HG02870 (cell line): ENCODE measurements at regions not wholly inside any gene's neighbourhood (a gene's known extent, or its start where the extent isn't known, plus 50 kb on each side); places are given as distances from the start of the nearest gene placed in this dataset.
"Not testable (repeated sequence)": the region's sequence is repeated elsewhere in the genome, so short reads cannot be mapped to it uniquely, and the experiment has no call there.

Experiments
- ATAC-seq: cut with Tn5 transposase; IDR thresholded peaks from one replicate; pipeline ENCODE4 v1.9.1; 2021; ENCODE audit warnings: mild to moderate bottlenecking, moderate library complexity; ENCODE audit not compliant: unreplicated experiment

DNA sequence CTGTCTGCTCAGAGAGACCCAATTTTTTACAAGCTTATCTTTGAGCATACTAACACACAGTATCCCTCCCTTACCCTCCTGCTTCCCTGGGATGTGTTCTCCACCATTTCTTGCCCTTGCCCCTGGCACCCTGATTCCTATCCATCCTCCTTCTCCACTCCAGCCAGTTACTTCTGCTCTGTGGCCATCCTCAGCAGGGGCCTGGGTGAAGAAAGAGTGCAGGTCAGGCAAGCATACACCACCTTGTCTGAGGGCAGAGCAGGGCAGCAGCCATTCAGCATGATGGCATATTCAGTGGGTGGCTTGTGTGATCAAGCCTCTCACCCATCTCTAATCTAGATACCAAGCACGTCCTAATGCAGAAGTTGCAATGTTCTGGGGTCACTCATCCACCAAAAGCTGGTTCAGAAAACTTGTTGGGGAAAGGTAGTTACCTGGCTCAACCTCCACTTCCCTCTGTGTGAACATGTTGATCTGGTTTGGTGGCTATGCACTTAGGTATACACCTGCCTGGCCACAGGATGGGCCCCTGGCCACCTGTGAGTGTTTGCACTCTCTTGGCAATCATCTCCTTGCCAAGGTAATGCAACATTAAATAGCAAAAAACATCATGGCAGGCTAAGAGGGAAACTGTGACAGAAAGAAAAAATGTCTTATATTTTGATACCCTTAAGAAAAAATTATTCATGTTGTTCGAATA is 900.3 kb upstream of the MIR17HG start:
- ATAC-seq = no peak

DNA sequence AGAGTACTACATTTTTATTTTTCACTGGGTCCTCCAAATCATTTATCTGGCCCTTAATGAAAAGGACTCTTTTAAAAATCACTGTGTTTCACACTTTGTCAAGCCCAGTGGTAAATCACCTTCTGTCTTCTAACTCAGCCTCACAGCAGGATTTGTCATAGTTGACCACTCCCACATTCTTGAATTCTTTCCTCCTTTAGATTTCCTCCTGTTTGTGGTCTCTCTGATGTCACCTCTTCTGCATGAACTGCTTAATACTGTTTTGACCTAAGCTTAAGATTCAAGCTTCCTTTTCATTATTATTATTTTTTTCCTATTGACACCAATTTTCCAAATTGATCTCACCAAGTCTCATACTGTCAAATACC is 899.8 kb upstream of the MIR17HG start:
- no peak for ATAC-seq

DNA sequence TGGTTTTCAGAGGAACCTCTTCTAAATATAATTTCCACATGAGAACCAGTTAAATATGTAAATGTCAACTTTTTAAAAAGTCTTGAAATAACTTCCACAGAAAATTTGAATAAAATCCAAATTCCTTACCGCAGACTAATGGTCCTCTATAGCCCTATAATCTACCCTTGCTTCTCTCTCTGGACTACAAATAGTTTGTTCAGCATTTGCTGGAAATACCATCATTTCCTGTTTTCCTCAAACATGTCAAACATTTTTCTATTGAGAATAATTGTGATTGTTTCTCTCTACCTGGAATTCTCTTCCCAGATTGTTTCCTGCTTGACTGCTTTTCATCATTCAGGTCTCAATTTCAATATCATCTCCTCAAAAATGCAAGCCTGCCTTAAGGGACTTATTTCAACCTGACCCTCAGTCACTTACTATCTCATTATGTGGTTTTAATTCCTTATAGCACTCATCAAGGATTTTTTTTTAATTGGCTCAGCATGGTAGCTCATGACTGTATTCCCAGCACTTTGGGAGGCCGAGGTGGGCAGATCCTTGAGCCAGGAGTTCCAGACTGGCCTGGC is 898.9 kb upstream of the MIR17HG start:
- ATAC-seq = no peak

DNA sequence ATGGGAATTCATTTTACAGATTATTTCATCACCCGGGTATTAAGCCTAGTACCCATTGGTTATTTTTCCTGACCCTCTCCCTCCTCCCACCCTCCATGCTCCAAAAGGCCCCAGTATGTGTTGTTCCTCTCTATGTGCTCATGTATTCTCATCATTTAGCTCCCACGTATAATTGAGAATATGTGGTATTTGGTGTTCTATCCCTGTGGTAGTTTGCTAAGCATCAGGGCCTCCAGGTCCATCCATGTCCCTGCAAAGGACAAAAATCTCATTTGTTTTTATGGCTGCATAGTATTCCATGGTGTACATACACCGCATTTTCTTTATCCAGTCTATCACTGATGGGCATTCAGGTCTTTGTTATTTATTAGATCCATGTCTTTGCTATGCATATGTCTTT is 894.1 kb upstream of the MIR17HG start:
- no peak for ATAC-seq

DNA sequence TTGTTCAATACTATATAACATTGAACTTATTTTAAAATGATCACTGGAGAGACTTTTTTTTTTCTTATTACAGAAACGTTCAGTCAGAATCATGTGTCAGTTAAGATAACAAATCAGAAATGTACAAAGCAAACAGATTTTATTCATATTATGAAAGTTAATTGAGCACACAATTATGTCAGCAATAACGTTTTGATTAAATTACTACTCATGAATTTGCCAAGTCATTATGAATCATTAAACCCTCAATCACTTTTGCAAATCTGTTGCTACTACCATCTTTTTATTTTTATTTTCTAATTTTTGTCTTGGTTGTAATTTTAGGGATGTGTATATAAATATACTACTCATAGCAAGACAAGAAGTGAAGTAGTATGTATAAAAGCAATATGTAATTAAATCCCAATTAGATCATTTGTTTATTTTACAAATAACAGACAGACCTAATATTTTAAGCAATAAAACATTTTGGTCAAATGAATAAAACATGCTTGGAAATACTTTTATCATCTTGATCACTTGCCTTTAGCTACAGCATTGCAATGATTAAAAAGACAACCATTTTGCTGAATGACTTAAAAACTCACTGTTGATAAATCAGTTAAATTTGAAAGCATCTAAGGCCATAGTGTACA is 893.4 kb upstream of the MIR17HG start:
- ATAC-seq = no peak

DNA sequence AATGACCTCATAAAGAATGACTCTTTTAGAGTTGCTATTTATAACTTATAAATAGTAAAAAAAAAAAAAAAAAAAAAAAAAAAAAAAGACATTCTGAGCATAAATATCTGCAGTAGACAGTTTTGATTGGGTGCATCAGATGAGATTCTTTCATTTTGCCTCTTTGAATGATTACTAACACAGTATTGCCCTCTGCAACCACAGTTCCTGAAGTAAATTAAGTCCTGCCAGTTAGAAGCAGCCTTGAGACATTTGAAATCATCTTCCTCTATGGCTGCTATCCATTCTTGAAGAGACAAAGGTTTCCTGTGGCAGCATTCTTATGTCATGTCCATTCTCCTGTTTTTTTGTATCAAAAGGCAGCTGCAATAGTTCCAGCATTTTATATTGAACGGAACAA is 892.4 kb upstream of the MIR17HG start:
- no peak for ATAC-seq

DNA sequence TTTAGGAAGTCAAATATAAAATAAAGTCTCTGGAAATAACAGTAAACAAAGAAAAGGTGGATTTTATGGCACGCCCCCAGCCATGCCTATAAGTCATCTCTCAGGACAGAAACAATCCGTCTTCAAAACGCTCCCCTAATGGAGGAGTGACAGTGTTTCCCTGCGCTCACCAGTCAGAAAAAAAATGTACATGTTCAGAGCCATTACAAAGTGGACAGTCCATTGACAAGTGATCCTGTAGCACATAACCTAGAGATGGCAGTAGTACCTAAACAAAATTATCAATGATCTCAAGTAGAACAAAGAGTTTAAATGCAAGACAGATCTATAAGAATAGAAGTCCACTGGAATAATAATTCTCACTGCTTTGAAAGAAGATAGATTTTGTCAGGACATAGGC is 891.7 kb upstream of the MIR17HG start:
- no peak for ATAC-seq

DNA sequence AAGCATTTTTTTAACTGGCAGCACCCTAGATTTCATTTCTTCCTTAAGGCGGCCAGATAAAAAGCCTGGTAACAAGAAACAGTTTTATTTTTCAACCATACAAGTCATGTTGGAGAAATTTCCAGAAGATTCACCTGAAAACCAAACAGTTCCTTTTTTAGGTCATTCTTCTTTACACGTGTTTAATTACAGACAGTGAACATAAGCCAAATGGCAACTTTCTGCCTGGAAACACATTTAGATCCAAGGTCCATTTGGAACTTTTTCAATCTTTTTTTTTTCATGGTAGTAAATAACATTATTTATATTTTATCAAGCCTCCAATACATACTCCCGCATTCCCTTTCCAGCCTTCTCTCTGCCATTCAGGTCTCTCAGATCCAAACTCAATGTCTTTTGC is 886.1 kb upstream of the MIR17HG start:
- ATAC-seq = no peak

DNA sequence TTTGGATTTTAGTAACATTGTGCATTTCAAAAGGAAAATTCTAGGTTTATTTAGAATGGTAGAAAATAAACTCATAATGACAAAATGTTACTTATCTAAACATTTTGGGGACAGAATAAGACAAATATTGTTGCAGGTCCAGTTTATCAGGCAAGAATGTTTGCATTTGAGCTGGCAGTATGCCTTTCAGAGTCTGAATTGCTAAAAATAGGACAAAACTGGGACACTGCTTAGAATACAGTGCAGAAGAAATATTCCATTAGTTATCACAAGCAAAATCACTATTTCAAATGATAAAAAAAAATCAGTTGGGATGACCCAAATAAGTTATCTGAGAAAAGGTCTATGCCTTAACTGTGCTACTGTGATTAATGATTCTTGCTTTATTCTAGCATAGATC is 870.3 kb upstream of the MIR17HG start:
- ATAC-seq = no peak

DNA sequence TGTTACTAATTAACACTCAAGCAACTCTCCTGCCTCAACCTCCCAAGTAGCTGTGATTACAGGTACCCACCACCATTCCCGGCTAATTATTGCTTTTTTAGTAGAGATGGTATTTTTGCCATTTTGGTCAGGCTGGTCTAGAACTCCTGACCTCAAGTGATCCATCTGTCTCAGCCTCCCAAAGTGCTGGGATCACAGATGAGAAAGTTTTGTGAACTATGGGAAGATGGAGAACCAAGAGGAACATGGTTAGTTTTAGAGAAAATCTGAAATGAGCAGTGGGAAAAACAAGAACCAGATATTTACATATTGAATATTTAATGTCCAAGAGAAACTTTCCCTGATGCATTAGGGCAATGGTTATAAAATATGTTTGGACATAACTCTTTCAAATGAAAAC is 863.6 kb upstream of the MIR17HG start:
- ATAC-seq = no peak

DNA sequence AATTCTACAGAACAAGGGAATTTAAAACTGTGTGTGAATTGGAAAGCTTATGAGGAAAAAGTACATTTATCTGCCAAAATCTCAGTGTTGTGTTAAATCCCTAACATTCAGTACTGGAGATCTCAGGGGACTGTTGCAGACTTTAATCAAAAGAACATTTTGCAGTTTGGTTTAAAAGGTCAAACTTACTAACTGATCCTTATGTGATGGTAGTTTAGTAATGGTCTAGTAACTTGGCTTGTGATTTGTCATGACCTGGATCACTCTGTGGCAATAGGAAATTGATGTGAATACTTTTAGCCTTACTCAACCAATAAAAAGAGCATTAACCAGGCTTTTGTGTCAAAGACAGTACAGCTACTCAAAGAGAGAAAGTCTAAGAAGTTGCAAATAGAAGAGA is 862.1 kb upstream of the MIR17HG start:
- ATAC-seq = no peak

DNA sequence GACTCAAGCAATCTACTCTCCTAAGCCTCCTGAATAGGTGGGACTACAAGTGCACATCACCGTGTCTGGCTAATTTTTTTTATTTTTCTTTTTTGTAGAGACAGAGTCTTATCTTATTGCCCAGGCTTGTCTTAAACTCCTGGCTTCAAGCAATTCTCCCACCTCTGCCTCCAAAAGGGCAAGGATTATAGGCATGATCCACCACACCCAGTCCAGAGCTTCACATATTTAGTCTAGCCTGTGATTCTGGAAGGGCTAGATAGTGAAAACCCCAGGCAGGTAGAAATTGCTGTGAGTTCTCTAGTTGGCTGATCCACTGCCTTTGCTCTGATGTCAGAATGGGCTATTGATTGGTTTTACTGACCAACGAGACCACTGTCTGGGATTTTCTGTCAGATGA is 854.6 kb upstream of the MIR17HG start:
- no peak for ATAC-seq

DNA sequence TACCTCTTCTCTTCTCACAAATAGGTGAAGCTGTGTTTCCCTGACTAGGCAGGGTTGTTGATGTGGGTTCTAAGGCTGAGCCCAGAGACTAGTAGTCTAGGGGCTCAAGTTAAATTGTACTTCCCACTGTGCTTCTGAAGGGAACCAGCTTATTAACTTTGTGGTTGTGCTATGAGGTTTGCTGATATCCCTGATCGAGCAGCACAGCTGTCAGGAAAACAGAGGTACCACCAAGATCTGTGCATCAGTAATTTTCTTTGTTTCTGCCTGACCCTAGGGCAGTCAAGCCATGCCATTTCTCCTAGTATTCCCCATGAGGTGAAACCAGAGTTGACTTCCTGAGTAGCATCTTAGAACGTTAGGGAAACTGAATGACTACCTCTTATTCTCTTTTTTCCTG is 853.8 kb upstream of the MIR17HG start:
- no peak for ATAC-seq

DNA sequence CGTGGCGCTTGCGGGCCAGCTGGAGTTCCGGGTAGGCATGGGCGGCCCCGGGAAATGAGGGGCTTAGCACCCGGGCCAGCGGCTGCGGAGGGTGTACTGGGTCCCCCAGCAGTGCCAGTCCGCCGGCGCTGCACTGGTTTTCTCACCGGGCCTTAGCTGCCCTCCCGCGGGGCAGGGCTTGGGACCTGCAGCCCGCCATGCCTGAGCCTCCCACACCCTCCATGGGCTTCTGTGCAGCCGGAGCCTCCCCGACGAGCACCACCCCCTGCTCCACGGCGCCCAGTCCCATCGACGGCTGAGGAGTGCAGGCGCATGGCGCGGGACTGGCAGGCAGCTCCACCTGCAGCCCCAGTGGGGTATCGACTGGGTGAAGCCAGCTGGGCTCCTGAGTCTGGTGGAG is 852.6 kb upstream of the MIR17HG start:
- ATAC-seq = not testable (repeated sequence)

DNA sequence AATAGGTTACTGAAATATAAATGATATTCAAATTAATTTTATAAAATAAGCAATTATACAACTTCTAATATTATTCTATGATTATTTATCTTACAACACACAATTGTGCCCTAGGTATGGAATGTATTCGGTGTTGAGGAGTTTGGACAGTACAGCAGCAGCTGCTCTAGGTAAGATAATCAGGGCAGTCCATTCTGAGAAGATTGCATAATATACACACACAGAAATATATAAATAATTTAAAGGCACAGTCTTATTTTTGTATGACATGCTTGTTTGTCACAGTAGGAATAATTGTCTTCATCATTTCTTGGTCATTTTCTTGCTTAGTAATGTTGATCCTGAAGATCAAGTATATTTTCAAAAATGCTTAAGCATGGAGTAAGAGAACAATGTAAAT is 849.4 kb upstream of the MIR17HG start:
- ATAC-seq = no peak

DNA sequence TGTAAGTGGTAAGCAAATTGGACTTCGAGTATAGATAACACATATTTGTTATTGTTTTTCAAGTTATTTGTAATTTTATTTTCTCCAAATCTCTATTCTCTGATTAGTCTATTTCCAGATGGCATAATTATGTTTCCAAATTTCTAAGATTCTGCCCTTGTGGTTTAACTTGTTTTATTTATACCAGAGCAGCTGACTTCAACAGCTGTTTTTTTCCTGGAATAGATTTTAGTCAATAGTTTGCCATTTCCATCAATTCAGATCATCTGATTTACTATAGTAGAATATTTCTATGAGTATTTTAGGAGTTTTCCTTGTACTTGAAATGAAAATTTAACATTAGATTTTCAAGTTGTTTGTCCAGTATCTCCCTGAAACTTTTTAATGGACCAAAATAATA is 848.7 kb upstream of the MIR17HG start:
- ATAC-seq = no peak

DNA sequence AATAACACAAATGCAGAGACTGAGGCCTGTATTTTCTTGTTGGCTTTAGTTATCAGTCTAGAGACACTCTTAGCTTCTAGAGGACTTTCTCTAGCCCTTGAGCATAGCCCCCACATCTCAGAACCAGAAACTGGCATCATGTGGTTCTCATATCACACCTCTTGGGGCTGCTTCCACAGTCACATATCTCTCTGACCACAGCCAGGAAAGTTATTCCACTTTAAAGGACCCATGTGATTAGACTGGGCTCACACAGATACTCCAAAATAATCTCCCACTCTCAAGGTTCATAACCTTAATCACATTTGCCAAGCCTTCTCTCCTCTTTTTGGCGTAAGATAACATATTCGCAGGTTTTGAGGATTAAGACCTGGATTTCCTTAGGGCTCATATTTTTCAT is 846.9 kb upstream of the MIR17HG start:
- ATAC-seq = no peak

DNA sequence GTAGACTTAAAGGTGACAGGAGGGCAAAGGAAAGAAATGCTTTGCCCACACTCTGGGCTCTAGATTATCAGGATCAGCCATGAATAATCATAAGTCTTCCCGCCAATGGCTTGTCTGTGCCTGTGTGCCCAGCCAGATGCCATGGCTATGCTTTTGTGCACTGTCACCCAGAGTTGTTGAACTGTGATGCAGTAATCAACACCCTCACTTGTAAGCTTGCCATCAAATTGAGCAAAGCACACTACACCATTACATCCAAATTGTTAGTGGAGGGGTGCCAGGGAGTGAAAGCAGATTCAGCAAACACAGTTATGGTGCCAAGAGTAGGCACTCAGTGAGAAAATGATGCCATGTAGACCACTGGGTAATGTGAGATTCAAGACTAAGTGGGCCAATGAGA is 845.3 kb upstream of the MIR17HG start:
- ATAC-seq = no peak

DNA sequence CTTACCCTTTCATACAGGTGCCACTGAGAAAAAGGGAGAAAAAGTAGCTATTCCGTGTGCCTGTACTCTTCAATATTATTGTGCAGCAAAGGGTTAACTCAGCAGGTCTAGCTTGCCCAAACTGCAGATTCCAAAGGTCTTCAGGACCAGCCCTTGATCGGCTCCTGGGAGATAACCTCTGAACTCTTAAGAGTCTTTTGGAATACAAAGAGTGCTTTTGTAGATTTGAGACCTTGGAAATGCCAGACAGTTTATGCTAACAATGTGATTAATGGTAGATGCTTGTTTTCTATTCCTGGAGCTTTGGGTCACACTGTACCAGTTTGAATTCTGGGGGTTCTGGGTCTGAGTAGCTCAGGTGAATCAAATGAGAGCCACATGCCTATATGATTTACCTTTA is 844.7 kb upstream of the MIR17HG start:
- ATAC-seq = no peak

DNA sequence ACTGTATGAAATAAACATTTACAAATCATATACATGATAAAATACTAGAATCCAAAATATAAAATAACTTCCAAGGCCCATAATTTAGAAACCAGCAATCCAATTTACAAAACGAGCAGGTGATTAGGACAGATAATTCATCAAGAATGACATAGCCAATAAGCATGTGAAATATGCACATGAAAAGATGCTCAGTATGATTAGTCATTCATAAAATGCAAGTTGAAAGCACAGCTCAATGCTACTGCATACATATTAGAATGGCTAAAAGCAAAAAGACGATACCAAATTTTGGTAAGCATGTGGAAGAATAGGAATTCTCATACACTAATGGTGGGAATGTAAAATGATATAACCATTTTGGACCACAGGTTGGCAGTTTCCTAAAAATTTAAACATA is 837.2 kb upstream of the MIR17HG start:
- ATAC-seq = no peak

DNA sequence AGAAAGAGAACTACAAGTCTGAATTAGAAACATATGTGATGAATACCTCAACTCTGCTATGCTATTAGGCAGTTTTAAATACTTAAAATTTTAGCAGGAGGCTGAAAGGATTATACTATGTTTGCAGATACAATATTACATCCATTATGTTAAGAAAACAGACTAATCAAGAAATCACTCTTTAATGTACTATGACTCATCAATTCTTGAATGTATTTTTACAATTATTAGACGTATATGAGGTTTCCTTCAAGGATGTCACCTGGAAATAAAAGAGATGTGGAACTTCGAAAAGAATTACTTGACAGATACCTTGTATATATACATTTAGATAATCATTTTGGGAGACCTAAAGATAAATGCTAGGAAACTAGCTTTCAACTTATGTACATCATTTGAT is 835.6 kb upstream of the MIR17HG start:
- no peak for ATAC-seq

DNA sequence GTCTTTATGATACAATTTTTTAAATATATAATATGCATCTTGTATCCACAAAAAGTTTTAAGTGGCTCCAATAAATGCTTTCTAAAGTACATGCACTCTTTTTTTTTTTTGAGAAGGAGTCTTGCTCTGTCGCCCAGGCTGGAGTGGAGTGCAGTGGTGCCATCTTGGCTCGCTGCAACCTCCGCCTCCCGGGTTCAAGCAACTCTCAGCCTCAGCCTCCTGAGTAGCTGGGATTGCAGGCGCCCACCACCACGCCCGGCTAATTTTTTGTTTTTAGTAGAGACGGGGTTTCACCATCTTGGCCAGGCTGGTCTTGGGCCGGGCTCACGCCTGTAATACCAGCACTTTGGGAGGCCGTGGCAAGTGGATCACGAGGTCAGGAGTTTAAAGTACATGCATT is 832.8 kb upstream of the MIR17HG start:
- not testable (repeated sequence) for ATAC-seq

DNA sequence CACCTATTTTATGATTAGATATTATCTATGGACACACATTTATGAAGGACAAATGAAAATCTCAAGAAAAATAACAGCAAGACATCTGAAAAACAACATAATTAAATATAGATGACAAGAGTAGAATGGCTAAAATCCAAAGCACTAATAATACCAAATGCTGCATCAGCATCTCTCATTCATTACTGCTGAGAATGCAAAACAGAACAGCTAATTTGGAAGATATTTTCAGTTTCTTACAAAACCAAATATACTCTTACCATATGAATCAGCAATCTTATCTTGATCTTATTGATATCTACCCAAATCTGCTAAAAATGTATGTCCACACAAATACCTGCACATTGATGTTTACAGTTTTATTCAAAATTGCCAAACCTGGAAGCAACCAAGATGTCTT is 829.1 kb upstream of the MIR17HG start:
- ATAC-seq = no peak
